UCSD-AML1 (cell line): ENCODE measurements at regions not wholly inside any gene's neighbourhood (a gene's known extent, or its start where the extent isn't known, plus 50 kb on each side); places are given as distances from the start of the nearest gene placed in this dataset.
A peak's percentile ranks its signal among the peaks of the same experiment; 100 is the strongest.

ENCODE experiments used
- DNase-seq: peaks from one replicate; lab custom pipeline; 2025; ENCODE audit not compliant: unreplicated experiment; lab: John Stamatoyannopoulos, UW

DNA sequence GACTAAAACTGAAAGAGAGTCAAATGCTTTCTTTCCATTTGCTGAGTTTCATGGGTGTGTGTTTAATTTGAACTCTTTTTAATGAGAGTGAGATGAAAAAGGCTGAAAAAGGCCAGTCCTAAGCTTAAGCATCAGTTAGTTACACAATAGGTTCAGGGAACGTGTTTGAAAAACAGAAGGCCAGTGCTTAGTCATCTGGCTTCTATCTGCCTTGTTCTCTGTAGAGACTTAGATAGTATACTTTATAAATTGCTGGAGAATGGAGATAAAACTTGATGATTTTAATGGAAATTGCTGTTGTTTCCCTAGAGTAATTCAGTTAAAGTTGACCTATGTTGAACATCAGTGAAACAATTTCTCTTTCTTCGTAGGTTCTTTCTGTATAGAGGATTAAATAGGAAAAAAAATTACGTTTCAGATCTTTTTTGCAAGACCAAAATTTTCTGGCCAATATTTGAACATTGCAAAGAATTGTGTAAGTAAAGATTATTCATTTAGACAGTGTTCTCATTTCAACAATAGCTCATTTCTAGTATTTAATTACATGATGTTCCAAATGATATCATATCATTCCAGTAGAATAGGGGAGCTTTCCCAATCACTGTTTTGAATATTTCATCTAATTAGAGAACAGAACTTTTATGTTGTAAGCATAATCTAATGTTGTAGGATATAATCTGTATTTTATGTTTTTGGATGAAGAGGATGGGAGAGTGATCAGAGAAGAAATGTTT lies 1088.8 kb downstream of the ADGRL3 start:
- no peak for DNase-seq

- no peak for DNase-seq
These were observed 1084.9 kb downstream of the ADGRL3 start for GRCh38 chr4:62285026-62285425.

GRCh38 chr4:62279689-62280088 lies 1079.6 kb downstream of the ADGRL3 start:
- no peak for DNase-seq

GRCh38 chr4:62275470-62275869 lies 1075.3 kb downstream of the ADGRL3 start:
- DNase-seq, result no peak

DNA sequence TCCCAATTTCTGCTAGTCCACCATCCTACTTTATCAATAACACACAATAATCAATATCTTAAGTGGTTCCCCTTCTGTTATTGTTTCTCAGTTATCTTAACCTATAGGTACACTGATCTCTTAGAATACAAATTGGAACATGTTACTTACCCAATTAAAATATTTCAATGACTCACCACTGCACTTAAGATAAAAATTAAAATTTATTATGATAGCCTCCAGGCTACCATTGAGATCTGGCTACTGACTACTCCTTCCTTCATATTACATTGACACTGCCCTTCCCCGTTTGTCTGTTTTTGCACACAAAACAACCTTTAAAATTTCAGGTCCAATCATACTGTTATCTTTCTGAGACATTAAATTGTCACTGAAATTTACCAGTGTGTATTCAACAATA lies 1074.7 kb downstream of the ADGRL3 start:
- no peak for DNase-seq

DNA sequence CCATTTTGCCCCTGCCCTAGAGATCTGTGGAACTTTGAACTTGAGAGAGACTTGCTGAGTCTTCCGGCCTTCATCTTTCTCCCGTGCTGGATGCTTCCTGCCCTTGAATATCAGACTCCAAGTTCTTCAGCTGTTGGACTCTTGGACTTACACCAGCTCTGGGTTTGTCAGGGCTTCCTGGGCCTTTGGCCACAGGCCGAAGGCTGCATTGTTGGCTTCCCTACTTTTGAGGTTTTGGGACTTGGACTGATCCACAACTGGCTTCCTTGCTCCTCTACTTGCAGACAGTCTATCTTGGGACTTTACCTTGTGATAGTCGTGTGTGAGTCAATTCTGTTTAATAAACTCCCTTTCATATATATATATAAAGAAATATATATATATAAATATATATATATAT lies 1071.0 kb downstream of the ADGRL3 start:
- DNase-seq, result no peak

DNA sequence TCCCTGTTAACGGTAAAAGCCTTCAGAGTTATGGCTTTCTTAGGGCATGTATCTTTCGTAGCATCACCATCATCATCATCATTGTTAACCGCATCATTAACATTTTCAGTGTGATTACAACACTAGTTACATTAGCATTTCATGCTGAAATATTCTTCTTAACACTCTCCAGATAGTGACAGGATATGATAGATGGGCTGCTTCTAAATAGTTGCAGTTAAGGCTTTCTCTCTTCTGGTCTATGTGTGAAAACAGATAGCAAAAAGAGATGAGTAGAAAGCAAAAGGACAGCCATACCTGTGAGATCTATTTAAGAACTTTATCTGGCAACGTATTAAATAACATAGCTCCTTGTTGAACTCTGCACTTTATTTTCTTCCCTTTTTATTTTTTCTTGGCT lies 1069.8 kb downstream of the ADGRL3 start:
- no peak for DNase-seq

GRCh38 chr4:62263454-62263853 lies 1063.3 kb downstream of the ADGRL3 start:
- DNase-seq, result no peak

GRCh38 chr4:62262676-62263075 lies 1062.5 kb downstream of the ADGRL3 start:
- DNase-seq, result no peak

GRCh38 chr4:62260254-62260653 lies 1060.1 kb downstream of the ADGRL3 start:
- DNase-seq, result no peak

DNA sequence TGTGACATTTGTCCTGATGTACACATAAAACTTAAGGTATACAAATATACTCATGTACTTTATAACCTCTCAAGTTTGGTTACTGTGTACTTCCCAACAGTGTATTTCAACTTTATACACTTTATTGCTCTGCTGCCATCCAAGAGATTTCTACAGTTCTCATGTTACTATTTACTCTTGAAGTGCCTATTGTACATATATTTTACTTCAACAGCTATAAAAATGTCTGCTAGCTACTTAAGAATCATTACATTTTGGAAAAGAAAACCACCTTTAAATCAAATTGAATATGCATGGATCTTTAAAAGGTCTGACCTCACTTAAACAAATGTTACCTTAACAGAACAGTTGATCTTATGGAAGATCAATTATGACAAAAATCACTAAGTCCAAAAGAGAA lies 1056.4 kb downstream of the ADGRL3 start:
- DNase-seq, result no peak

DNA sequence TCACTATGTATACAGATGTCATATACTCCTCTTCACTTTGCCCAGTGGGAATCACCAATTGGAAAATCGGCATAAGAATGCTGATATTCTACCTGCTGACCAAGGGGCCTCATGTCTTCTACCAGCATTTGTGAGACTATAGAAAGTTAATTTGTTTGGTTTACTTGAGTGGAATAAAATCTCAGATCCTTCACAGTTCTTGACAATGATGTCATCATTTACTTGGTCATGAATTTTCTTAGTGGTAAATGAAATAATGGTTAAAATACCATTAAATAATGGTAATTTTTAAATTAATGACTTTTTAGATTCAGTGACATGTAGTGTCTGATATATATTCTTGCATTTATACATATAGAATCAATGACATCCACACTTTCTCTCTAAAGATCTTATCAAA lies 1052.6 kb downstream of the ADGRL3 start:
- DNase-seq, result no peak

GRCh38 chr4:62250100-62250499 lies 1050.0 kb downstream of the ADGRL3 start:
- peak; percentile 2 for DNase-seq

DNA sequence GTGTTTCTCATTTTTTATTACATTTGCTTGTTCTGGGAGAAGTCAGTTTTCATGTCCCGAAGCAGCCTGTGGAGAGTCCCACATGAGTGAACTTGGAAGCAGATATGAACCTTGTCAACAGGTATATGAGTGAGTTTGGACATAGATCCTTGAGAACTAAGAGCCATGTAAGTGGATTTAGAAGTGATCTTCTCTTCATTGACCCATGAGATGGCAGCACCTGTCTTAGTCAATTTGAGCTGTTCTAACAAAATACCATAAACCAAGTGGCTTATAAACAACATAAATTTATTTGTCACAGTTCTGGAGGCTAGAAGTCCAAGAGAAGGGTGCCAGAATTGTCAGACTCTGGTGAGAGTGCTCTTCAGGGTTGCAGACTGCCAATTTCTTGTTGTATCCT lies 1043.8 kb downstream of the ADGRL3 start:
- DNase-seq, result no peak

DNA sequence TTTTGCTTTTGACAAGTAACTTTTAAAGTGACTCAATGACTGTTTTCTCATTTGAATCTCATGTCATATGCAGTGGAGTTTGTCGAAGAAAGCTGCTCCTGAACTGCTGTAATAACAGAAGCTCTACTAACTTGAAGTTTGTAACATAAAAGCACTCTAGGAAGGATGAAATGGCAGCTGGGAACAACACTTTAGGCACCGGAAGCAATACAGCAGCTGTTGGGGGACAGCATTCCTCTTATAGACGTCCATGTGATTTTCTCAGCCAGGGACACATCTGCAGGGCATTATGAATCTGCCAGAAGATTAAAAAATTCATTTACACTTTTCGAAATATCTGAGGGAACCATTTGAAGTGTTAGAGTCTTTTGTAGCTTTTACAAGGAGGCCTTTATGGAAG lies 1035.8 kb downstream of the ADGRL3 start:
- no peak for DNase-seq

GRCh38 chr4:62232814-62233213 lies 1032.7 kb downstream of the ADGRL3 start:
- no peak for DNase-seq

DNA sequence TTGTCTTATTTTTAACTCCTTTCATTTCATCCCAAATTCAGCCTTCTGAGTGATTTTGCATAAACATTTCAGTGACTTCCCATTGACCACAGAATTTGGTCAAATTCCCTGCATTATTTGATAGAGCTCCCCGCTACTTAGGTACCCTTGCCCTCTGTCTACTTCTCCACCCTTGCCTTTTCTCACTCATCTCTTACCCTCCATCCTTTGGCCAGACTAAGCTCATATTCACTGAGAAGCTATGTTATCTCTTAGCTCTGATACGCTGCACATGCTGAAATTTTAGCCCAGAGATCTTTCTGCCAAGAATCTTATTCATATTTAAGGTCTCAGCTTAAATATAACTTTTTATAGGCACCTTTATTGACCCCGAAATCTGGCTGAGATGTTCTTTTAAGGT lies 1031.9 kb downstream of the ADGRL3 start:
- no peak for DNase-seq

- DNase-seq, result no peak
These were observed 1026.0 kb downstream of the ADGRL3 start for GRCh38 chr4:62226082-62226481.

- no peak for DNase-seq
These were observed 1022.0 kb downstream of the ADGRL3 start for GRCh38 chr4:62222121-62222520.

- DNase-seq, result no peak
These were observed 1010.4 kb downstream of the ADGRL3 start for GRCh38 chr4:62210486-62210885.

GRCh38 chr4:62209757-62210485 lies 1009.8 kb downstream of the ADGRL3 start:
- DNase-seq, result no peak

DNA sequence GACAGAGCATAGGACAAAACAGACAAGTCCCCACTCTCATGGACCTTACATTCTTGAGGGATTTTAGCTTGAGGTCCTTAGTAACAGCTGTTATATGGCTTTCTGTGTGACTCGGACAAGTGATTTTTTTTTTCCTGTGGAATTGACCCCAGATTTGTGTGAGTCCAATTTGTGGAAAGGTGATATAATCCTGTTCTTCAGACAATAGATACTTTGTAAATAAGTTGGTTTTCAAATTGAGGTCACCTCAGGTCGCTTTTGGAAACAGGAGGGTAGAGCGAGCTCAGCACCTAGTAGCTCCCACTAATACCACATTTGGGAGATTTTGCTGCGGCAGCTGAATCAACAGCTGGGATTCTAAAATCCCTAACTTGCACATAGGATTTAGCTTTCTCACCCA lies 1008.8 kb downstream of the ADGRL3 start:
- DNase-seq, result no peak

GRCh38 chr4:62204136-62204535 lies 1004.0 kb downstream of the ADGRL3 start:
- no peak for DNase-seq
